ENCODE measurements at regions not wholly inside any gene's neighbourhood (a gene's known extent, or its start where the extent isn't known, plus 50 kb on each side); places are given as distances from the start of the nearest gene placed in this dataset.
"Not testable (repeated sequence)": the region's sequence is repeated elsewhere in the genome, so short reads cannot be mapped to it uniquely, and the experiment has no call there.

DNA sequence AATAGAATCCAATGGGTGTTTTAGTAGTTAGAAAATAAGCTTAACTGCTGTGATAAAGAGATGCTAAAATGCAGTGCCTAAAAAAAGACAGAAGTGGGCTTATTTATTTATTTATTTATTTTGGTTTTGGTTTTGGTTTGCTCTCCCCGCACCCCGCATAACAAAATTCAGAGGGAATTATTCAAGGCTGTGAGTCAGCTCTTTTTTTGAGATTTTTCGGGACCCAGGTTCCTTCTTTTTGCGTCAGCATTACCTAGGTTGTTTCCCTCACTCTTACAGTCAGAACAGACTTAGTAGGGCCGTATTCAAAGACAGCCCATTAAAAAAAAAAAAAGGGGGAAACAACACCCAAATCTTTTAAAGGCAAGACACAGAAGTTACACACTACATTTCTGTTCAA lies 1495.5 kb upstream of the ADGRL3 start:
- Histone ChIP-seq H3K4me1 (no peaks in the 10 kb centered on the region), H3K9me3 (no peaks in the 10 kb centered on the region), H3K27ac (no peak overlapping the region), H3K27me3 (no peaks in the 10 kb centered on the region), H3K4me3 (no peak overlapping the region), H3K36me3 (no peaks in the 10 kb centered on the region)
- no peak for ATAC-seq
- intact Hi-C loops (cut with DNase I): no loop called here
- TF ChIP-seq, protein P1, sequence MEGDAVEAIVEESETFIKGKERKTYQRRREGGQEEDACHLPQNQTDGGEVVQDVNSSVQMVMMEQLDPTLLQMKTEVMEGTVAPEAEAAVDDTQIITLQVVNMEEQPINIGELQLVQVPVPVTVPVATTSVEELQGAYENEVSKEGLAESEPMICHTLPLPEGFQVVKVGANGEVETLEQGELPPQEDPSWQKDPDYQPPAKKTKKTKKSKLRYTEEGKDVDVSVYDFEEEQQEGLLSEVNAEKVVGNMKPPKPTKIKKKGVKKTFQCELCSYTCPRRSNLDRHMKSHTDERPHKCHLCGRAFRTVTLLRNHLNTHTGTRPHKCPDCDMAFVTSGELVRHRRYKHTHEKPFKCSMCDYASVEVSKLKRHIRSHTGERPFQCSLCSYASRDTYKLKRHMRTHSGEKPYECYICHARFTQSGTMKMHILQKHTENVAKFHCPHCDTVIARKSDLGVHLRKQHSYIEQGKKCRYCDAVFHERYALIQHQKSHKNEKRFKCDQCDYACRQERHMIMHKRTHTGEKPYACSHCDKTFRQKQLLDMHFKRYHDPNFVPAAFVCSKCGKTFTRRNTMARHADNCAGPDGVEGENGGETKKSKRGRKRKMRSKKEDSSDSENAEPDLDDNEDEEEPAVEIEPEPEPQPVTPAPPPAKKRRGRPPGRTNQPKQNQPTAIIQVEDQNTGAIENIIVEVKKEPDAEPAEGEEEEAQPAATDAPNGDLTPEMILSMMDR (IDR thresholded peaks at IDR 0.05): no peak
- no peak for TF ChIP-seq POLR2A (IDR thresholded peaks at IDR 0.05)
- WGBS (ENCODE audit: insufficient coverage, low coverage, low lambda C conversion rate, missing lambda C conversion rate): 59% methylated on average over 5 of the region's 5 CpGs
- no peak for DNase-seq

DNA sequence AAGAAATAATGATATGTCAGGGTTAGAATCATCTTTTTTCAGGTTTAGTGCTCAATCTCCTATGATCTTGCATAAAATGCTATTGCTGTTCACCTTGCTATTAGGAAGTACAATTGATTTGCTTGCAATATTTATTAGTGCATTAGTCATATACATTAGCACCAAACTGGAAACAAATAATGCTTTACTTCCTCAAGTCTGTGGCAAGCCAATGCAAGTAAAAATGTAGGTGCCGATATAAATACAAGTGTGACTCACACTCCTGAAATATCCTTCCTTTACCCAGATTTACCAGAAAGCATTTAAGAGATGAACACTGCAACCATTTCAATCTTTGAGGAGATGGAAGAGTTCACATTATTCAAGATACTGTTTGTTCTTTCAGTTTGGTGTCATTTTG lies 1487.7 kb upstream of the ADGRL3 start:
- no peak overlapping the region for H3K4me3 ChIP-seq
- H3K4me1 ChIP-seq: no peaks in the 10 kb centered on the region
- ATAC-seq (no peak), DNase-seq (no peak)
- WGBS (ENCODE audit: insufficient coverage, low coverage, low lambda C conversion rate, missing lambda C conversion rate): 100% methylated on average over 1 of the region's 1 CpG
- H3K9me3 ChIP-seq: no peaks in the 10 kb centered on the region
- H3K27ac ChIP-seq: no peak overlapping the region
- H3K27me3 ChIP-seq: no peaks in the 10 kb centered on the region
- no peaks in the 10 kb centered on the region for H3K36me3 ChIP-seq
- TF ChIP-seq, protein P1 (IDR thresholded peaks at IDR 0.05): no peak
- no peak for TF ChIP-seq POLR2A (IDR thresholded peaks at IDR 0.05)
- intact Hi-C loops (cut with DNase I): no loop called here

DNA sequence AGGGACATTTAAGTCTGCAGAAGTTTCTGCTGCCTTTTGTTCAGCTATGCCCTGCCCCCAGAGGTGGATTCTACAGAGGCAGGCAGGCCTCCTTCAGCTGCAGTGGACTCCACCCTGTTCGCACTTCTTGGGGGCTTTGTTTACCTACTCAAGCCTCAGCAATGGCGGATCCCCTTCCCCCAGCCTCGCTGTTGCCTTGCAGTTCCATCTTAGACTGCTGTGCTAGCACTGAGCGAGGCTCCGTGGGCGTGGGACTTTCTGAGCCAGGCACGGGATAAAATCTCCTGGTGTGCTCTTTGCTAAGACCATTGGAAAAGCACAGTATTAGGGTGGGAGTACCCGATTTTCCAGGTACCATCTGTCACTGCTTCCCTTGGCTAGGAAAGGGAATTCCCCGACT lies 1475.8 kb upstream of the ADGRL3 start:
- H3K9me3 ChIP-seq; H3K4me1 ChIP-seq; DNase-seq; H3K4me3 ChIP-seq; intact Hi-C loops (cut with DNase I); H3K27ac ChIP-seq; ATAC-seq; H3K36me3 ChIP-seq; H3K27me3 ChIP-seq: not testable (repeated sequence)
- no CpG with 5 or more reads among the region's 9 CpGs for WGBS (ENCODE audit: insufficient coverage, low coverage, low lambda C conversion rate, missing lambda C conversion rate)

DNA sequence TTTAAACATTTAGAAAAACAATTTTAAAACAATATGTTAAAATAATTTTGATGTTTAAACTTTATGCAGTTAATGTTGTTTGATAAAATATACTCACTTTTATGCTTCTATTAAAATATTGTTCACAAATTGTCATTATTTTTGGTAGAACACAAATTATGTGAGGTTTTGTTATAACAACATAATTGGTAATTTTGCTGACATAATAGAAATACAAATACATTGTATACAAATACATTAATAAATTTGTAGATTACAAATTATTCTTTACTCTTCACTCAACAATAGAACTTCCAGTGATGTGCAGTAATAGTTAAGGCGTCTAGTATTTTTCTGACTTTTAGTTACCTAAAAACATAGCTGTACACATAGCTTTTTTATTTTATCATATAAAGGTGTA lies 1472.4 kb upstream of the ADGRL3 start:
- Histone ChIP-seq H3K4me1 (no peaks in the 10 kb centered on the region), H3K4me3 (no peak overlapping the region), H3K27ac (no peak overlapping the region), H3K27me3 (no peaks in the 10 kb centered on the region), H3K9me3 (no peaks in the 10 kb centered on the region), H3K36me3 (no peaks in the 10 kb centered on the region)
- TF ChIP-seq POLR2A (IDR thresholded peaks at IDR 0.05): no peak
- TF ChIP-seq, protein P1 (IDR thresholded peaks at IDR 0.05): no peak
- intact Hi-C loops (cut with DNase I): no loop called here
- no peak for ATAC-seq
- no peak for DNase-seq
- WGBS (ENCODE audit: insufficient coverage, low coverage, low lambda C conversion rate, missing lambda C conversion rate): 71% methylated on average over 1 of the region's 1 CpG

DNA sequence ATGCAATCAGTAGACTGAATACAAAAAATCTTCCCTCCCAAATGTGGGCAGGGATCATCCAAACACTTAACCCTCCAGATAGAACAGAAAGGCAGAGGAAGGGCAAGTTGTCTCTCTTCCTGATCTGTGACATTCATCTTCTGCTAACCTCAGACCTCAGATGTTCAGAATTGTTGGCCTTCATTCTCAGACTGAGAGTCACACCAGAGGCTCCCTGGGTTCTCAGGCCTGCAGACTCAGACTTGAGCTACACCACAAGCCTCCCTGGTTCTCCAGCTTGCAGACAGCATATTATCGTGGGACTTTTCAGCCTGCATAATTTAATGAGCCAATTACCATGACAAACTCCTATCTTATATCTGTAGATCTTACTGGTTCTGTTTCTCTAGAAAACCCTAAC lies 1471.6 kb upstream of the ADGRL3 start:
- ATAC-seq: no peak
- TF ChIP-seq, protein P1 (IDR thresholded peaks at IDR 0.05): no peak
- TF ChIP-seq POLR2A (IDR thresholded peaks at IDR 0.05): no peak

More for the DNA sequence above, 1471.6 kb upstream of the ADGRL3 start:
- Histone ChIP-seq H3K36me3 (no peaks in the 10 kb centered on the region), H3K4me1 (no peaks in the 10 kb centered on the region), H3K27ac (no peak overlapping the region), H3K4me3 (no peak overlapping the region), H3K27me3 (no peaks in the 10 kb centered on the region), H3K9me3 (no peaks in the 10 kb centered on the region)
- DNase-seq: no peak
- 59% methylated on average over 1 of the region's 1 CpG for WGBS (ENCODE audit: insufficient coverage, low coverage, low lambda C conversion rate, missing lambda C conversion rate)
- intact Hi-C loops (cut with DNase I): no loop called here

Measured in right lobe of liver (tissue), 6 donors.